Spinal cord (tissue), 9 donors: ENCODE measurements at regions not wholly inside any gene's neighbourhood (a gene's known extent, or its start where the extent isn't known, plus 50 kb on each side); places are given as distances from the start of the nearest gene placed in this dataset.
"Not testable (repeated sequence)": the region's sequence is repeated elsewhere in the genome, so short reads cannot be mapped to it uniquely, and the experiment has no call there.

Source experiments
- DNase-seq, 6 donors: peaks; one replicate each; pipeline versions ENCODE4 v3.0.0 to v3.0.0-alpha.2; 2013 to 2015; ENCODE audit warnings: low spot score in 6 of 6, low read depth in 4 of 6
- H3K27ac ChIP-seq: one replicate; pipeline ENCODE4 v1.5.1; 2013; ENCODE audit warnings: low read depth, low read length, control low read depth
- H3K27me3 ChIP-seq: one replicate; pipeline ENCODE4 v1.6.1; 2013; ENCODE audit warnings: low read length; ENCODE audit not compliant: control insufficient read depth, insufficient read depth
- H3K36me3 ChIP-seq: one replicate; pipeline ENCODE4 v1.6.1; 2013; ENCODE audit warnings: low read length; ENCODE audit not compliant: control insufficient read depth, insufficient read depth
- H3K4me1 ChIP-seq: one replicate; pipeline ENCODE4 v1.6.1; 2013; ENCODE audit warnings: low read length; ENCODE audit not compliant: control insufficient read depth, insufficient read depth
- H3K4me3 ChIP-seq: one replicate; pipeline ENCODE4 v1.5.1; 2013; ENCODE audit warnings: low read depth, low read length, control low read depth
- H3K9me3 ChIP-seq: one replicate; pipeline ENCODE4 v1.6.1; 2013; ENCODE audit warnings: low read length; ENCODE audit not compliant: control insufficient read depth, insufficient read depth
- WGBS: methylation state at CpG from one replicate; pipeline ENCODE4 v1.1.5; 2013; ENCODE audit warnings: missing lambda C conversion rate; ENCODE audit not compliant: insufficient coverage; 5-methylcytosine and 5-hydroxymethylcytosine counted together
- donor health status: healthy.

DNA sequence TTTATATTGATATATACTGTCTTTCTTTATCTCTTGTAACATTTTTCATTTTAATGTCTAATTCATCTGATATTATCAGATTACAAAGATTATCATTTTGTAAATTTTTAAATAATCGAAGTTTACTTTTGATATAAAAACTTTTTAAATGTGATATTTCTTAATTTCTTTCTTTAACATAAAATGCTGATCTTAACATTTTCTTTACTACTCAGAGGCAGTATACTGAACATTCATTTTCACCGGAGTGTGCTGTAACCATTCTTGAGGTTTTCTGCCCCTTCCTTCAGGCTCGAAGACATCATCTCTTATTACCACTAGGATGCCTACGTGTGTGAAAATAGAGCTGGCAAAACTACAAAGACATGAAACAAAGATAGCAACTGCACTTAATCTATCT is 186.9 kb downstream of the DIO2 start:
- DNase-seq, result no peak
- no CpG with 5 or more reads among the region's 4 CpGs for WGBS
- no peaks in the 10 kb centered on the region for H3K36me3 ChIP-seq

DNA sequence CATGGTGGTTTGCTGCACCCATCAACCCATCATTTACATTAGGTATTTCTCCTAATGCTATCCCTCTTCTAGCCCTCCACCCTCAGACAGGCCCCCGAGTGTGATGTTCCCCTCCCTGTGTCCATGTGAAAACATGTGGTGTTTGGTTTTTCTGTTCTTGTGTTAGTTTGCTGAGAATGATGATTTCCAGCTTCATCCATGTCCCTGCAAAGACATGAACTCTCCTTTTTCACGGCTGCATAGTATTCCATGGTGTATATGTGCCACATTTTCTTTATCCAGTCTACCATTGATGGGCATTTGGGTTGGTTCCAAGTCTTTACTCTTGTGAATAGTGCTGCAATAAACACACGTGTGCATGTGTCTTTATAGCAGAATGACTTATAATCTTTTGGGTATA is 192.8 kb downstream of the DIO2 start:
- not testable (repeated sequence) for H3K27me3 ChIP-seq, H3K4me3 ChIP-seq, H3K9me3 ChIP-seq, H3K27ac ChIP-seq, H3K4me1 ChIP-seq, H3K36me3 ChIP-seq, DNase-seq
- no CpG with 5 or more reads among the region's 3 CpGs for WGBS

More for the DNA sequence above, 186.9 kb downstream of the DIO2 start:
- no peaks in the 10 kb centered on the region for H3K4me1 ChIP-seq
- H3K9me3 ChIP-seq, result no peaks in the 10 kb centered on the region
- H3K27me3 ChIP-seq, result no peaks in the 10 kb centered on the region
- H3K27ac ChIP-seq, result no peak overlapping the region
- H3K4me3 ChIP-seq, result no peak overlapping the region

DNA sequence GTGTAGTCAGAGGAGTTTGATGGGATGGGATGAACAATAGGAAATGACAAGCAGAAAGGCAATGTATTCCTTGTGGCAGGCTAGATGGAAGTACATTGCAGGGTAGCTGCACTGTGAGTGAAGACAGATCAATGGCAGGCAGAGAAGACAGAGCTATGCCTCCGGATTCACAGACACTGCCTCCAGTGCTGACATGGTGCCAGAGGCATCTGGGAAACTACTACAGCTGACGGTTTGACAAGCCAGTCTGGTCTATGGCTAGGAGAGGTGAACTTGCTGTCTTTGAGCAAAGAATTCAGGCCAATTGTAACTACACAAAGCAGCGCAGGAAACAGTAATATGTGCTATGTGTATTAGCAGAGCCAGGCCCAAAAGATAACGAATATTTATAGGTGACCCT is 193.5 kb downstream of the DIO2 start:
- Histone ChIP-seq H3K9me3 (no peaks in the 10 kb centered on the region), H3K4me3 (no peak overlapping the region), H3K36me3 (no peaks in the 10 kb centered on the region), H3K4me1 (no peaks in the 10 kb centered on the region), H3K27ac (no peak overlapping the region), H3K27me3 (no peaks in the 10 kb centered on the region)
- WGBS, result 35% methylated on average over 2 of the region's 4 CpGs
- DNase-seq, result no peak

DNA sequence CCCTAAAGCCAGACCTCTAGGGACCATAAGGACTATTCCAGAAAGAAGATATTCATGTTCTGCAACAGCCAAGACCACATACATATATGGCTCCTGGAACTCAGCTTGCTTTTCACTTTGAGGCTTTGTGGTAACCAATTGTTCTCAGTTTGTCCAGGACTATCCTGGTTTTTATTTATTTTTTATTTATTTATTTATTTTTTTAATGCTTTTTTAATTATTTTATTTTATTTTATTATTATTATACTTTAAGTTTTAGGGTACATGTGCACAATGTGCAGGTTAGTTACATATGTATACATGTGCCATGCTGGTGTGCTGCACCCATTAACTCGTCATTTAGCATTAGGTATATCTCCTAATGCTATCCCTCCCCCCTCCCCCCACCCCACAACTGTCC is 201.1 kb downstream of the DIO2 start:
- not testable (repeated sequence) for H3K27me3 ChIP-seq, H3K9me3 ChIP-seq
- WGBS, result no CpG with 5 or more reads among the region's 1 CpG

DNA sequence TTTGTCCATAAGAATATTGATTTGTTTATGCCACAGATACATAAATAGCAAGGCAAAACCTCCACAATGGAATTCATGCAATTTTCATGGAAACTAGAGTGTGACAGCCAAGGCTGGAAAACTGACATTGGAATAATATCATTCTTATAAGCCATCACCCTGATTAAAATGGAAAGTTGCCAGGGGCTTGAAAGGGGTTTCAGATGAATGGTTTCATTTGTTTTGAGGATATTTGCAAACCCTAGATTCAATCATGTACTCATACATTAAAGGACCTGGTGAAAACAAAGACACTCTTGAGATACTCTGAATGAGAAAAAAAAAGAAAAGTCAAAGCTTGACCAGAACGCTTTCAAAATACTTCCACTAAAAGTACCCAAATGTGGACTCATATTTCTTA is 205.7 kb downstream of the DIO2 start:
- Histone ChIP-seq H3K9me3 (no peaks in the 10 kb centered on the region), H3K4me1 (no peaks in the 10 kb centered on the region), H3K36me3 (no peaks in the 10 kb centered on the region), H3K4me3 (no peak overlapping the region), H3K27ac (peak overlapping the region; percentile 3), H3K27me3 (no peaks in the 10 kb centered on the region)
- WGBS, result 0% methylated on average over 1 of the region's 1 CpG
- peak in 2 of 6 donors; percentile 39 to 40 for DNase-seq

More for the DNA sequence above, 201.1 kb downstream of the DIO2 start:
- not testable (repeated sequence) for DNase-seq, H3K36me3 ChIP-seq, H3K4me1 ChIP-seq, H3K27ac ChIP-seq, H3K4me3 ChIP-seq

DNA sequence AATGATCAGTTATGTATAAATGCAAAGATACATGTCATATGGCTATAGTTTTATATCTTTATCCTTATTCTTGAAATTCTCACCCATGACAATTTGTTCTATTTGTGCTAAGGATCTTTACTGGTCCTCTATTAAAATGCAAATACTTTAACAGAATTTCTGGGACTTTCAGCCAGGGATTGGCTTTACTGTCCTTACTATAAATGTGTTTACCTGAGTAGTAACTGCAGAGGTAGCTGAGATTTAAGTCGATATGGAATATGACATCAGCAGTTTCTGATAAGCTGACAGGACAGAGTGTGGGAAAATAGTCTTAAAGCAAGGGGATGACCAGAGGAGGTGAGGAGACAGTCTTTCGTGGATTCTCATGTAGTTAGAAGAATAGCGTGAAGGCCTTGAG is 206.4 kb downstream of the DIO2 start:
- Histone ChIP-seq H3K27me3 (no peaks in the 10 kb centered on the region), H3K9me3 (no peaks in the 10 kb centered on the region), H3K4me3 (no peak overlapping the region), H3K27ac (peak overlapping the region; percentile 3), H3K36me3 (no peaks in the 10 kb centered on the region), H3K4me1 (no peaks in the 10 kb centered on the region)
- DNase-seq, result no peak
- WGBS, result 96% methylated on average over 3 of the region's 3 CpGs

DNA sequence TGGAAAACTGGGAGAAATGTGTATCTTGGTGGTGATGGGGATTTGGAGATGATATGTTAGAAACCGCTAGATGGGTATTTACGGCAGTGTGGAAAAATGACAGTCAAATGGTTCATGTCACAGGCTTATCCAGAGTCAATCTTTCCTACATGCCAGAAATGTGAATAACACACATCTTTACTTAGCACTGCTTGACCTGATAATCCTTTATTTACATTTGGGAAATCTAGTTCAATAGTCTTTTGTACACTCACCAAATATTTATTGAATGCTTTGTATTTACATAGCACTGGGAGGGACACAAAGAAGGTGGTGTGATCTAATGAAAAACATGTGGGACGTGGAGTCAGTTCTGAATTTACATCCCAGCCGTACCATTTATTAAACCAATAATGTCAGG is 208.2 kb downstream of the DIO2 start:
- Histone ChIP-seq H3K27me3 (no peaks in the 10 kb centered on the region), H3K9me3 (peaks cover 3% of the 10 kb centered on the region), H3K27ac (no peak overlapping the region), H3K4me1 (no peaks in the 10 kb centered on the region), H3K36me3 (no peaks in the 10 kb centered on the region), H3K4me3 (no peak overlapping the region)
- no peak for DNase-seq
- 80% methylated on average over 1 of the region's 4 CpGs for WGBS

DNA sequence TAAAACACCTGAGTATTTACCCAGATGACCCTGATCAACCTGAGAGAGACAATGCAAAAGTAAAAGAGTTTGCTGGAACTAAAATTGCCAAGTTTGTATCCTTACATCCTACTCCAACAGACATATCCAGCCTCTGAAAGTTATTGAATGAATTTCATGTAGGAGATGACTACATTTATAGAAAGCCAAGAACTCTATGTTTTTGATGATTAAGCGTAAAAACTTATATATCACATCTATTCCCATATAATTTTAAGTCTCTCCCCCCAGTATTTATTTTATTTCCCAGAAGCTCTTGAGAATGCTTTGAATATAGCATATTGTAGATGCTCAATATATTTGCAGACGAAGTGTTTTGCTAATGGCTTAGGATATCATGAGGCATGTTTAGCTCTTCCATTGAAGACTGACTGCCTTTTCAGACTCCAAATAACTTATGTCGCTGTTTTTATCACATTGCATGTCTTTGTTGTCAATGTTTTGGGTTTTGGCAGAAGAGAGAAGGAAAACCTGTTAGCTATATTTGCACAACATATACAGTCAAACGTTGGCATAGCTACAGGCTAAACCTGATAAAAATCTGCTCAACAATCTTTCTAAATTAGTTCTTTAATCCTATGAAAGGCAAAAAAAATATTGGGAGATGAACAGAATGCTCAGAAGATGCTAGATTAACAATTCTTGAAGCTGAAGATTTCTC is 213.6 kb downstream of the DIO2 start:
- no peaks in the 10 kb centered on the region for H3K36me3 ChIP-seq
- no CpG with 5 or more reads among the region's 4 CpGs for WGBS
- no peaks in the 10 kb centered on the region for H3K4me1 ChIP-seq
- no peak overlapping the region for H3K4me3 ChIP-seq
- peaks cover 3% of the 10 kb centered on the region for H3K9me3 ChIP-seq
- DNase-seq, result peak in 1 of 6 donors; percentile 47
- H3K27me3 ChIP-seq, result no peaks in the 10 kb centered on the region
- no peak overlapping the region for H3K27ac ChIP-seq

DNA sequence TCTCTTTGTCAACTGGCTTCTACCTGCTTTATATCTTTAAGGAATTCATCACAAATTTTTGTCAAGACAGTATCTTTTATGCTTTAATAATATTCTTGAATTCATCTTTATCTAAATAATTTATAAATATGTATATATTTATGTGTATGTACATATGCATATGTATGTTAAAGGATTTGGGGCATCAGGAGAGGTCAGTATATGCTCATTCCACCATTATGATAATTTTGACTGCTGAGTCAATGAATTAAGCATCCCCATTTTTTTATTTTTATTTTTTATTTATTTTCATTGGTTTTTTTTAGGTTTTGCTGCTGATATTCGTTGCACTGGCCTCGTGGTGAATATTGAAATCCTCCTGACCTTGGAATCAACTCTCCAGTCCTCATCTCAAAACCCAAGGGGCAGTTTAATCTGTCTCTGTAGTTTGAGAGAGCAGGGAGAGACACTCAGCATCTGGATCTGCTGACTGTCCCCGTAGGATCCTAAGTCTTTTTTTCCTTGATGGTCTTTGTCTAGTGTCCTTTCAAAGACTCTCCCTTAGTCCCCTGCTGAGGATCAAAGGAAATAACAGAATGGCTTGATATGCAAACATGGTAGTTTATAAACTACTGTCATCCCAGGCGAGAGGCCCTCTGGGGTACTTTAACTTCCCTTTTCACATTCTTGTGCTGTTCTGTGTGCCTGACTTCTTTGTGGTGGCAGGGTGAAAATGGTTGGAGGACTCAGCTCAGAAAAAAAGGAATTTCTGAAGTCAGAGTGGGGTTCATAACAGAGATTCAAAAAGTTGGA is 218.7 kb downstream of the DIO2 start:
- H3K27me3 ChIP-seq, result no peaks in the 10 kb centered on the region
- no peak overlapping the region for H3K27ac ChIP-seq
- DNase-seq, result no peak
- 20% methylated on average over 1 of the region's 4 CpGs for WGBS
- no peaks in the 10 kb centered on the region for H3K4me1 ChIP-seq
- H3K36me3 ChIP-seq, result no peaks in the 10 kb centered on the region
- H3K9me3 ChIP-seq, result no peaks in the 10 kb centered on the region
- no peak overlapping the region for H3K4me3 ChIP-seq

DNA sequence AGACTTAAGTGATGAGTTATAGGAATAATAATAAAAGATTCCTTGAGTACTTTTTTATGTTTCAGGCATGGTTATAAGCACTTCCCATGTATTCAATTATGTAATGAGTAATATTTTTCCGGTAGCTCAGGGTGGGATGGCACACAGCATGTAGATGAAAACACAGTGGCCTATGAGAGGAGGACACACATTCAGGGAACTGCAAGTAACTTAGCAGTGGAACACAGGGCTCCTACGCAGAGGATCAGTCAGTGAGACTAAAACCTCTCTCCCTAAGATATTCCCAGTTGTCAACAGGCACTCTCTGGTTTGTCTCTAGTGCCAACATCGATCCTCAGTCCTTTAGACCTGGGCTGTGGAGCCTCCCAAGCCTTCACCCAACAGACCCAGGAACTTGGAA is 219.4 kb downstream of the DIO2 start:
- DNase-seq, result no peak
- Histone ChIP-seq H3K27ac (no peak overlapping the region), H3K27me3 (no peaks in the 10 kb centered on the region), H3K36me3 (no peaks in the 10 kb centered on the region), H3K4me1 (no peaks in the 10 kb centered on the region), H3K9me3 (no peaks in the 10 kb centered on the region), H3K4me3 (no peak overlapping the region)
- 77% methylated on average over 1 of the region's 3 CpGs for WGBS
